H1 (cell line): ENCODE measurements at regions not wholly inside any gene's neighbourhood (a gene's known extent, or its start where the extent isn't known, plus 50 kb on each side); places are given as distances from the start of the nearest gene placed in this dataset.

Source experiments
- CHD2 ChIP-seq: IDR thresholded peaks from 2 replicates; pipeline ENCODE4 v1.6.1; 2012; ENCODE audit warnings: low read length, improper control_type of control experiment
- CTCF ChIP-seq, 3 experiments: IDR thresholded peaks; 1 replicate in 2 of 3; 2 replicates in 1 of 3; pipeline versions ENCODE4 v1.5.1 to v1.6.1; 2011; ENCODE audit warnings: low read length in 3 of 3, mild to moderate bottlenecking in 3 of 3, inconsistent platforms in 2 of 3, low read depth in 1 of 3, moderate library complexity in 1 of 3; ENCODE audit not compliant: insufficient read depth in 1 of 3; ENCODE audit errors: control extremely low read depth in 1 of 3
- KDM5A ChIP-seq: fragments of 200-600 bp; IDR thresholded peaks from 2 replicates; pipeline ENCODE4 v1.7.1; 2012; ENCODE audit warnings: mild to moderate bottlenecking, low read length, inconsistent platforms, mixed read lengths
- POLR2A ChIP-seq, 2 experiments: IDR thresholded peaks; 1 replicate in 1 of 2; 2 replicates in 1 of 2; pipeline ENCODE4 v1.6.1; 2011; ENCODE audit warnings: low read depth in 2 of 2, low read length in 2 of 2, mild to moderate bottlenecking in 2 of 2; ENCODE audit errors: control extremely low read depth in 1 of 2
- RXRA ChIP-seq: IDR thresholded peaks from 2 replicates; pipeline ENCODE4 v1.6.1; 2011; ENCODE audit warnings: low read depth, mild to moderate bottlenecking, low read length, moderate library complexity; ENCODE audit not compliant: insufficient read depth
- YY1 ChIP-seq: IDR thresholded peaks from 2 replicates; pipeline ENCODE4 v1.6.1; 2011; ENCODE audit warnings: low read depth, mild to moderate bottlenecking, low read length

GRCh38 chr2:163466331-163467250, 269.2 kb downstream of the FIGN start:
- no peak for TF ChIP-seq POLR2A (IDR thresholded peaks at IDR 0.05; ENCODE audit: control extremely low read depth in 1 of 2, low read depth in 2 of 2, low read length in 2 of 2)
- TF ChIP-seq CTCF (IDR thresholded peaks at IDR 0.05; ENCODE audit: control extremely low read depth in 1 of 3, insufficient read depth in 1 of 3, low read depth in 1 of 3, low read length in 3 of 3): no peak
- no peak for TF ChIP-seq YY1
- no peak for TF ChIP-seq CHD2
- TF ChIP-seq KDM5A: no peak
- no peak for TF ChIP-seq RXRA
